T47D (cell line): ENCODE measurements at regions not wholly inside any gene's neighbourhood (a gene's known extent, or its start where the extent isn't known, plus 50 kb on each side); places are given as distances from the start of the nearest gene placed in this dataset.

Experiments
- DNase-seq, 2 experiments: peaks; one replicate each; pipeline versions ENCODE4 v3.0.0 to v3.0.0-alpha.2; 2011 to 2012; ENCODE audit warnings: low read depth in 1 of 2, low spot score in 1 of 2
- JUND ChIP-seq: IDR thresholded peaks from 2 replicates; pipeline ENCODE4 v1.6.1; 2012; ENCODE audit warnings: low read depth
- in situ Hi-C: cut with HindIII; loops from 2 replicates; pipeline ENCODE4 v1.10.0; 2016; ENCODE audit warnings: low sequenced_read_pairs, low pct_unique_long_range_greater_than_20kb

- DNase-seq, result no peak
- in situ Hi-C loops, result no loop called here
- no peak for TF ChIP-seq JUND
These were observed 393.5 kb upstream of the PITX2 start for GRCh38 chr4:111016416-111016815.

- DNase-seq, result no peak
- no peak for TF ChIP-seq JUND
- in situ Hi-C loops, result no loop called here
These were observed 395.3 kb upstream of the PITX2 start for GRCh38 chr4:111018216-111018615.

GRCh38 chr4:111020476-111020875 lies 397.6 kb upstream of the PITX2 start:
- no peak for TF ChIP-seq JUND
- in situ Hi-C loops, result no loop called here
- DNase-seq, result no peak

- in situ Hi-C loops, result no loop called here
- no peak for DNase-seq
These were observed 398.1 kb upstream of the PITX2 start for GRCh38 chr4:111020961-111021360.

GRCh38 chr4:111022758-111023157 lies 399.9 kb upstream of the PITX2 start:
- in situ Hi-C loops, result no loop called here
- no peak for TF ChIP-seq JUND

More at GRCh38 chr4:111020961-111021360, 398.1 kb upstream of the PITX2 start:
- no peak for TF ChIP-seq JUND

GRCh38 chr4:111027526-111027925 lies 404.6 kb upstream of the PITX2 start:
- DNase-seq, result no peak
- in situ Hi-C loops, result no loop called here
- no peak for TF ChIP-seq JUND

More at GRCh38 chr4:111022758-111023157, 399.9 kb upstream of the PITX2 start:
- DNase-seq, result no peak

- in situ Hi-C loops, result no loop called here
- no peak for DNase-seq
- no peak for TF ChIP-seq JUND
These were observed 405.9 kb upstream of the PITX2 start for GRCh38 chr4:111028795-111029194.

GRCh38 chr4:111031001-111031579 lies 408.2 kb upstream of the PITX2 start:
- no peak for DNase-seq

GRCh38 chr4:111031596-111031995 lies 408.7 kb upstream of the PITX2 start:
- no peak for TF ChIP-seq JUND
- no peak for DNase-seq
- in situ Hi-C loops, result no loop called here

More at GRCh38 chr4:111031001-111031579, 408.2 kb upstream of the PITX2 start:
- TF ChIP-seq JUND, result no peak
- in situ Hi-C loops, result no loop called here

- DNase-seq, result no peak
- in situ Hi-C loops, result no loop called here
- no peak for TF ChIP-seq JUND
These were observed 414.9 kb upstream of the PITX2 start for GRCh38 chr4:111037591-111038360.

- in situ Hi-C loops, result no loop called here
- no peak for TF ChIP-seq JUND
- no peak for DNase-seq
These were observed 418.0 kb upstream of the PITX2 start for GRCh38 chr4:111040904-111041303.

GRCh38 chr4:111043286-111043685 lies 420.4 kb upstream of the PITX2 start:
- no peak for TF ChIP-seq JUND
- DNase-seq, result no peak
- in situ Hi-C loops, result no loop called here

GRCh38 chr4:111045992-111046391 lies 423.1 kb upstream of the PITX2 start:
- no peak for TF ChIP-seq JUND
- in situ Hi-C loops, result no loop called here
- DNase-seq, result no peak
